LNCAP (cell line): ENCODE measurements at regions not wholly inside any gene's neighbourhood (a gene's known extent, or its start where the extent isn't known, plus 50 kb on each side); places are given as distances from the start of the nearest gene placed in this dataset.

ENCODE experiments used
- CTCF ChIP-seq: fragments of 450-650 bp; IDR thresholded peaks from 2 replicates; pipeline ENCODE4 v1.5.1; 2017; ENCODE audit warnings: mild to moderate bottlenecking

- TF ChIP-seq CTCF = no peak
Observed at GRCh38 chr3:66625505-66626216, 124.8 kb upstream of the LRIG1 start.

- TF ChIP-seq CTCF = no peak
Observed at GRCh38 chr3:66629150-66629981, 128.5 kb upstream of the LRIG1 start.

- no peak for TF ChIP-seq CTCF
Observed at GRCh38 chr3:66629982-66630368, 129.2 kb upstream of the LRIG1 start.

- TF ChIP-seq CTCF = no peak
Observed at GRCh38 chr3:66633402-66634381, 132.9 kb upstream of the LRIG1 start.

GRCh38 chr3:66638717-66639116, 137.9 kb upstream of the LRIG1 start:
- no peak for TF ChIP-seq CTCF

- TF ChIP-seq CTCF = no peak
Observed at GRCh38 chr3:66639809-66640356, 139.1 kb upstream of the LRIG1 start.

GRCh38 chr3:66642019-66642418, 141.2 kb upstream of the LRIG1 start:
- no peak for TF ChIP-seq CTCF
